ENCODE measurements at regions not wholly inside any gene's neighbourhood (a gene's known extent, or its start where the extent isn't known, plus 50 kb on each side); places are given as distances from the start of the nearest gene placed in this dataset.

DNA sequence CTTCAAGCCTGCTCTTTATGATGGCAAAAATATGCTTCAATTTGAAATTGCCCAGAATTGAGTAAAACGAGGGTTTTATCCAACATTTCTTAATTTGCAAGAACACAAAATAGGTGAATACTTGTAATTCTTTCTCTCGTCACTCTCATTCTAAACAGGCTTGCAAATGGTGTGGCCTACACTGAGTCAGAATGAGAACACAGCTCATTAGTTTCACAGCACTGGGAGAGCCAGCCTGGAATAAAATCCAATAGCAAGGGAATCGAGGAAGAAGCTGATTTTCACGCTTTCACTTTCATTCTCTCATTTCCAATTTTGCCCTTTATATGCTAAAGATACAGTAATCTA, 537.5 kb downstream of the LTN1 start:
- TF ChIP-seq POLR2A (IDR thresholded peaks at IDR 0.05) = no peak
- TF ChIP-seq, protein P1, sequence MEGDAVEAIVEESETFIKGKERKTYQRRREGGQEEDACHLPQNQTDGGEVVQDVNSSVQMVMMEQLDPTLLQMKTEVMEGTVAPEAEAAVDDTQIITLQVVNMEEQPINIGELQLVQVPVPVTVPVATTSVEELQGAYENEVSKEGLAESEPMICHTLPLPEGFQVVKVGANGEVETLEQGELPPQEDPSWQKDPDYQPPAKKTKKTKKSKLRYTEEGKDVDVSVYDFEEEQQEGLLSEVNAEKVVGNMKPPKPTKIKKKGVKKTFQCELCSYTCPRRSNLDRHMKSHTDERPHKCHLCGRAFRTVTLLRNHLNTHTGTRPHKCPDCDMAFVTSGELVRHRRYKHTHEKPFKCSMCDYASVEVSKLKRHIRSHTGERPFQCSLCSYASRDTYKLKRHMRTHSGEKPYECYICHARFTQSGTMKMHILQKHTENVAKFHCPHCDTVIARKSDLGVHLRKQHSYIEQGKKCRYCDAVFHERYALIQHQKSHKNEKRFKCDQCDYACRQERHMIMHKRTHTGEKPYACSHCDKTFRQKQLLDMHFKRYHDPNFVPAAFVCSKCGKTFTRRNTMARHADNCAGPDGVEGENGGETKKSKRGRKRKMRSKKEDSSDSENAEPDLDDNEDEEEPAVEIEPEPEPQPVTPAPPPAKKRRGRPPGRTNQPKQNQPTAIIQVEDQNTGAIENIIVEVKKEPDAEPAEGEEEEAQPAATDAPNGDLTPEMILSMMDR (IDR thresholded peaks at IDR 0.05) = no peak
